ENCODE measurements at regions not wholly inside any gene's neighbourhood (a gene's known extent, or its start where the extent isn't known, plus 50 kb on each side); places are given as distances from the start of the nearest gene placed in this dataset.

GRCh38 chr11:37504060-37504611 is 906.1 kb upstream of the RAG2 start:
- no peaks in the 10 kb centered on the region for H3K79me2 ChIP-seq (ENCODE audit: insufficient read depth, low read length)
- Mint-ChIP-seq H3K27me3 (ENCODE audit: low read depth, unreplicated experiment) (no peaks in the 10 kb centered on the region), H3K9me3 (ENCODE audit: unreplicated experiment) (no peaks in the 10 kb centered on the region), H3K36me3 (ENCODE audit: low read depth, unreplicated experiment) (no peaks in the 10 kb centered on the region), H3K4me1 (ENCODE audit: low read depth, unreplicated experiment) (peaks cover 41% of the 10 kb centered on the region), H3K4me3 (ENCODE audit: unreplicated experiment) (no peak overlapping the region), H3K27ac (ENCODE audit: unreplicated experiment) (peak overlapping the region; percentile 88)
- TF ChIP-seq EZH2 (IDR thresholded peaks at IDR 0.05; ENCODE audit: insufficient read depth, low read length) = no peak
- no peak for TF ChIP-seq CTCF (IDR thresholded peaks at IDR 0.05; ENCODE audit: insufficient read depth, low read depth, low read length)
- peak overlapping the region; percentile 82 for H3K9ac ChIP-seq (ENCODE audit: low read length)
- H4K20me1 ChIP-seq (ENCODE audit: insufficient read depth, low read length) = no peaks in the 10 kb centered on the region
- no peak overlapping the region for H2AFZ ChIP-seq (ENCODE audit: low read depth, low read length)
- H3K36me3 ChIP-seq (ENCODE audit: insufficient read depth, low read length) = no peaks in the 10 kb centered on the region
- no peaks in the 10 kb centered on the region for H3K9me3 ChIP-seq (ENCODE audit: insufficient read depth, low read depth, low read length)
- peak overlapping the region; percentile 82 for H3K4me2 ChIP-seq (ENCODE audit: low read length)
- DNase-seq (ENCODE audit: low read depth) (peak; percentile 98), FAIRE-seq (peak; percentile 63)
- no peaks in the 10 kb centered on the region for H3K27me3 ChIP-seq (ENCODE audit: insufficient read depth, low read length)
- H3K4me3 ChIP-seq (ENCODE audit: insufficient read depth, low read depth, low read length) = peak overlapping the region; percentile 29
- H3K4me1 ChIP-seq (ENCODE audit: insufficient read depth, low read length) = peaks cover 37% of the 10 kb centered on the region
- peak overlapping the region; percentile 99 for H3K27ac ChIP-seq (ENCODE audit: low read depth, low read length)

GRCh38 chr11:37503411-37504059 is 905.5 kb upstream of the RAG2 start:
- Histone ChIP-seq H2AFZ (ENCODE audit: low read depth, low read length) (no peak overlapping the region), H4K20me1 (ENCODE audit: insufficient read depth, low read length) (no peaks in the 10 kb centered on the region), H3K27me3 (ENCODE audit: insufficient read depth, low read length) (no peaks in the 10 kb centered on the region), H3K27ac (ENCODE audit: low read depth, low read length) (peak overlapping the region; percentile 99), H3K9ac (ENCODE audit: low read length) (peak overlapping the region; percentile 82), H3K4me3 (ENCODE audit: insufficient read depth, low read depth, low read length) (no peak overlapping the region), H3K4me2 (ENCODE audit: low read length) (peak overlapping the region; percentile 82), H3K9me3 (ENCODE audit: insufficient read depth, low read depth, low read length) (no peaks in the 10 kb centered on the region), H3K4me1 (ENCODE audit: insufficient read depth, low read length) (peaks cover 37% of the 10 kb centered on the region), H3K79me2 (ENCODE audit: insufficient read depth, low read length) (no peaks in the 10 kb centered on the region), H3K36me3 (ENCODE audit: insufficient read depth, low read length) (no peaks in the 10 kb centered on the region)
- no peak overlapping the region for H3K4me3 Mint-ChIP-seq (ENCODE audit: unreplicated experiment)
- no peaks in the 10 kb centered on the region for H3K27me3 Mint-ChIP-seq (ENCODE audit: low read depth, unreplicated experiment)
- DNase-seq (ENCODE audit: low read depth) (no peak), FAIRE-seq (no peak)
- H3K36me3 Mint-ChIP-seq (ENCODE audit: low read depth, unreplicated experiment) = no peaks in the 10 kb centered on the region
- H3K4me1 Mint-ChIP-seq (ENCODE audit: low read depth, unreplicated experiment) = peaks cover 41% of the 10 kb centered on the region
- H3K9me3 Mint-ChIP-seq (ENCODE audit: unreplicated experiment) = no peaks in the 10 kb centered on the region
- TF ChIP-seq CTCF (IDR thresholded peaks at IDR 0.05; ENCODE audit: insufficient read depth, low read depth, low read length) (no peak), EZH2 (IDR thresholded peaks at IDR 0.05; ENCODE audit: insufficient read depth, low read length) (no peak)
- peak overlapping the region; percentile 88 for H3K27ac Mint-ChIP-seq (ENCODE audit: unreplicated experiment)

- Histone ChIP-seq H3K79me2 (ENCODE audit: insufficient read depth, low read length) (no peaks in the 10 kb centered on the region), H3K4me3 (ENCODE audit: insufficient read depth, low read depth, low read length) (no peak overlapping the region), H3K4me1 (ENCODE audit: insufficient read depth, low read length) (peaks cover 37% of the 10 kb centered on the region), H3K9me3 (ENCODE audit: insufficient read depth, low read depth, low read length) (no peaks in the 10 kb centered on the region), H3K4me2 (ENCODE audit: low read length) (no peak overlapping the region), H3K27me3 (ENCODE audit: insufficient read depth, low read length) (no peaks in the 10 kb centered on the region), H3K9ac (ENCODE audit: low read length) (no peak overlapping the region), H4K20me1 (ENCODE audit: insufficient read depth, low read length) (no peaks in the 10 kb centered on the region), H3K36me3 (ENCODE audit: insufficient read depth, low read length) (no peaks in the 10 kb centered on the region), H2AFZ (ENCODE audit: low read depth, low read length) (no peak overlapping the region), H3K27ac (ENCODE audit: low read depth, low read length) (no peak overlapping the region)
- H3K4me3 Mint-ChIP-seq (ENCODE audit: unreplicated experiment) = no peak overlapping the region
- H3K36me3 Mint-ChIP-seq (ENCODE audit: low read depth, unreplicated experiment) = no peaks in the 10 kb centered on the region
- no peaks in the 10 kb centered on the region for H3K27me3 Mint-ChIP-seq (ENCODE audit: low read depth, unreplicated experiment)
- H3K4me1 Mint-ChIP-seq (ENCODE audit: low read depth, unreplicated experiment) = peaks cover 41% of the 10 kb centered on the region
- TF ChIP-seq CTCF (IDR thresholded peaks at IDR 0.05; ENCODE audit: insufficient read depth, low read depth, low read length) = no peak
- no peak for TF ChIP-seq EZH2 (IDR thresholded peaks at IDR 0.05; ENCODE audit: insufficient read depth, low read length)
- DNase-seq (ENCODE audit: low read depth) (no peak), FAIRE-seq (no peak)
- peak overlapping the region; percentile 37 for H3K27ac Mint-ChIP-seq (ENCODE audit: unreplicated experiment)
- no peaks in the 10 kb centered on the region for H3K9me3 Mint-ChIP-seq (ENCODE audit: unreplicated experiment)
Measured at GRCh38 chr11:37502202-37502601, 904.2 kb upstream of the RAG2 start.
